Astrocyte (in vitro differentiated cells and primary cell): ENCODE measurements at regions not wholly inside any gene's neighbourhood (a gene's known extent, or its start where the extent isn't known, plus 50 kb on each side); places are given as distances from the start of the nearest gene placed in this dataset.

Experiments used
- CTCF ChIP-seq: IDR thresholded peaks from 2 replicates; pipeline ENCODE4 v1.5.1; 2011; ENCODE audit warnings: low read depth, mild to moderate bottlenecking, inconsistent platforms, low read length, moderate library complexity; ENCODE audit not compliant: insufficient read depth
- EZH2 ChIP-seq: IDR thresholded peaks from 2 replicates; pipeline ENCODE4 v1.6.1; 2012; ENCODE audit warnings: mild to moderate bottlenecking, low read length, inconsistent platforms; ENCODE audit not compliant: insufficient read depth

GRCh38 chr5:8870349-8870958, 675.4 kb downstream of the SEMA5A start:
- no peak for TF ChIP-seq CTCF
- no peak for TF ChIP-seq EZH2
